GM23338 (cell line): ENCODE measurements at regions not wholly inside any gene's neighbourhood (a gene's known extent, or its start where the extent isn't known, plus 50 kb on each side); places are given as distances from the start of the nearest gene placed in this dataset.

Source experiments
- ATAC-seq: fragments of 200-7000 bp; cut with Tn5 transposase; 3 replicates; pipeline ENCODE4 v1.9.1; 2020
- DNase-seq: peaks from one replicate; pipeline ENCODE4 v3.0.0-alpha.2; 2015; ENCODE audit warnings: low spot score
- H2AFZ ChIP-seq: fragments of 200-600 bp; sonication (generic); 2 replicates; pipeline ENCODE4 v1.8.0; 2016; ENCODE audit warnings: antibody characterized with exemption, mild to moderate bottlenecking, moderate library complexity
- H3F3A ChIP-seq: fragments of 200-600 bp; sonication (generic); replicated peaks from 2 replicates; pipeline ENCODE4 v1.8.0; 2017; ENCODE audit warnings: antibody characterized with exemption, mixed run types, low read depth
- H3K27ac ChIP-seq: fragments of 200-600 bp; sonication (generic); 2 replicates; pipeline ENCODE4 v1.6.1; 2016; ENCODE audit warnings: low read depth
- H3K27me3 ChIP-seq: fragments of 200-600 bp; sonication (generic); 2 replicates; pipeline ENCODE4 v1.8.0; 2016; ENCODE audit warnings: mild to moderate bottlenecking, mixed run types, moderate library complexity; ENCODE audit not compliant: insufficient read depth
- H3K36me3 ChIP-seq: fragments of 200-600 bp; sonication (generic); 2 replicates; pipeline ENCODE4 v1.8.0; 2016; ENCODE audit warnings: mild to moderate bottlenecking; ENCODE audit not compliant: insufficient read depth
- H3K4me1 ChIP-seq: fragments of 200-600 bp; sonication (generic); 2 replicates; pipeline ENCODE4 v1.8.0; 2016; ENCODE audit warnings: mild to moderate bottlenecking, moderate library complexity; ENCODE audit not compliant: insufficient read depth
- H3K4me2 ChIP-seq: fragments of 200-600 bp; sonication (generic); 2 replicates; pipeline ENCODE4 v1.7.1; 2017; ENCODE audit warnings: mixed run types
- H3K4me3 ChIP-seq: fragments of 200-600 bp; sonication (generic); 2 replicates; pipeline ENCODE4 v1.6.1; 2016; ENCODE audit warnings: mixed run types
- H3K79me2 ChIP-seq: fragments of 200-600 bp; sonication (generic); replicated peaks from 2 replicates; pipeline ENCODE4 v1.8.0; 2017; ENCODE audit warnings: mild to moderate bottlenecking; ENCODE audit not compliant: insufficient read depth
- H3K9me2 ChIP-seq: fragments of 200-600 bp; sonication (generic); 2 replicates; pipeline ENCODE4 v1.8.0; 2017; ENCODE audit not compliant: insufficient read depth
- H4K20me1 ChIP-seq: fragments of 200-600 bp; sonication (generic); replicated peaks from 2 replicates; pipeline ENCODE4 v1.8.0; 2017; ENCODE audit warnings: mild to moderate bottlenecking; ENCODE audit not compliant: insufficient read depth
- H3K27ac Mint-ChIP-seq: 2 replicates; pipeline ENCODE4 v1.8.0; 2020; ENCODE audit warnings: inconsistent platforms, mild to moderate bottlenecking, moderate library complexity, mixed read lengths
- H3K27me3 Mint-ChIP-seq: 3 replicates; pipeline ENCODE4 v1.8.0; 2022; ENCODE audit warnings: low read depth, mild to moderate bottlenecking, moderate library complexity, mixed read lengths, inconsistent platforms; ENCODE audit not compliant: insufficient read depth, poor library complexity
- H3K36me3 Mint-ChIP-seq: 3 replicates; pipeline ENCODE4 v1.8.0; 2021; ENCODE audit warnings: low read depth, mild to moderate bottlenecking, inconsistent platforms, moderate library complexity, mixed read lengths
- H3K4me1 Mint-ChIP-seq: 3 replicates; pipeline ENCODE4 v1.8.0; 2020; ENCODE audit warnings: mild to moderate bottlenecking, inconsistent platforms, mixed read lengths
- H3K4me3 Mint-ChIP-seq: 3 replicates; pipeline ENCODE4 v1.8.0; 2021; ENCODE audit warnings: moderate library complexity, mild to moderate bottlenecking, inconsistent platforms, mixed read lengths
- H3K9me3 Mint-ChIP-seq: 3 replicates; pipeline ENCODE4 v1.8.0; 2020; ENCODE audit warnings: moderate library complexity, mild to moderate bottlenecking, inconsistent platforms, mixed read lengths
- CTCF ChIP-seq, 2 experiments: fragments of 200-600 bp in 1 of 2; sonication (generic) in 1 of 2; conservative IDR thresholded peaks; 2 replicates each; pipeline versions ENCODE4 v1.5.1 to v1.6.1; 2016 to 2017; ENCODE audit warnings: antibody characterized with exemption in 2 of 2, low read depth in 2 of 2, mild to moderate bottlenecking in 2 of 2, moderate library complexity in 1 of 2
- ETS1 ChIP-seq: IDR thresholded peaks from 2 replicates; pipeline ENCODE4 v1.6.1; 2016; ENCODE audit warnings: antibody characterized with exemption
- EZH2 ChIP-seq: fragments of 200-600 bp; sonication (generic); IDR thresholded peaks from one replicate; pipeline ENCODE4 v1.8.0; 2017; ENCODE audit warnings: antibody characterized with exemption, mild to moderate bottlenecking, low read depth; ENCODE audit not compliant: unreplicated experiment
- REST ChIP-seq: IDR thresholded peaks from one replicate; pipeline ENCODE4 v1.6.1; 2018; ENCODE audit warnings: antibody characterized with exemption; ENCODE audit not compliant: unreplicated experiment
- ZNF114 ChIP-seq: fragments of 250-450 bp; sonication (Bioruptor Pico); IDR thresholded peaks from 2 replicates; pipeline ENCODE4 v1.5.0; 2020; ENCODE audit warnings: mild to moderate bottlenecking, moderate library complexity
- TF ChIP-seq, protein P1 (sequence below): fragments of 250-450 bp; sonication (Bioruptor Pico); IDR thresholded peaks from 2 replicates; pipeline ENCODE4 v1.5.0; 2020; ENCODE audit warnings: mild to moderate bottlenecking, moderate library complexity

GRCh38 chr7:21260939-21261338 is 166.9 kb upstream of the SP4 start:
- H3K27ac ChIP-seq, result no peak overlapping the region
- H4K20me1 ChIP-seq, result no peaks in the 10 kb centered on the region
- Mint-ChIP-seq H3K9me3 (no peaks in the 10 kb centered on the region), H3K36me3 (no peaks in the 10 kb centered on the region), H3K4me3 (no peak overlapping the region), H3K27me3 (peaks cover 4% of the 10 kb centered on the region), H3K4me1 (peaks cover 21% of the 10 kb centered on the region), H3K27ac (no peak overlapping the region; the same call in 1 of the 2 replicates)
- no peaks in the 10 kb centered on the region for H3K9me2 ChIP-seq
- TF ChIP-seq CTCF (conservative IDR thresholded peaks at IDR 0.05; ENCODE audit: low read depth in 2 of 2) (no peak), REST (no peak), ZNF114 (no peak), EZH2 (no peak)
- H3K4me2 ChIP-seq, result no peak overlapping the region; the same call in 1 of the 2 replicates
- no peak overlapping the region for H3K4me3 ChIP-seq
- peaks cover 12% of the 10 kb centered on the region for H3K4me1 ChIP-seq
- H3K36me3 ChIP-seq, result no peaks in the 10 kb centered on the region
- H2AFZ ChIP-seq, result no peak overlapping the region
- H3F3A ChIP-seq, result no peaks in the 10 kb centered on the region
- DNase-seq (no peak), ATAC-seq (no peak)
- H3K27me3 ChIP-seq, result no peaks in the 10 kb centered on the region
- H3K79me2 ChIP-seq, result no peaks in the 10 kb centered on the region

DNA sequence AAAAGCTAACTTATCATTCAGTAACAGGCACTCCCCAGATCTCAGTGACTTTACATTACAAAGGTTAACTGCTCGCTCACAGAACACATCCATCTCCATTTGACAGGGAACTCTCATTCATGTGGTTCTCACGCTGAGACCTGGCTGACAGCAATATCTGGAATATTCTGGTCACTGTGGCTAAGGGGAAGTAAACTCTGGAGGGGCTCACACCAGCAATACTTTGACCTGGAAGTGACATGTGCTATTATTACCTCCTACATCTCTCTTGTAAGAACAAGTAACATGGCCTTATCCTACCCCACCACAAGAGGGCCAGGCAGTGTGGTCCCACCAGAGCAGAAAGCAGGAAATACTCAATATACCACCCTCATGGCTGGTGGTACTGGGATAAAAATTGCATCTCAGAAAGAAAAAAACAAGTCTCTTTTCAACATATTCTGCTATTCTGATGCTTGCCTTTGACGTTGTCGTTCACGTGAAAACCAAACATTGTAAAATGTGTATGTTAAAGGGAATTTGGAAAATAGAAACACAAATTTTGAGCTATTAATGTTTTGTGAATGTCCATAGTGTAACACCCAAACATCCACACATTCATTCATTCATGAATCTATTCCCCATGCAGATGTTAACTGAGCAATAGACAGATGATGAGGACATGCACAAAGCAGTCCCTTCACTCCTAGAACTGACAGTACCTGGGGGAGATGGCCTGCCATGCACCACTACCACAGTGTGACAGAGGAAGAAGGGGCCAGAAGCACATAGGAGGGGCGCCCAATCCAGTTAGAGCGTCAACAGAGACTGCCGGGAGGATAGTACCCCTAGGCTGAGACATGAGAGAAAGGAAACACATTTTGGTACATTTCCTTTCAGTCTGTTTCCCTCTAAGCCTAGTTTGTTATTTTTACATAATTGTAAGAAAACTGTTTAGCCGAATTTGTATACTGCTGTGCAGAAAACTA is 166.0 kb upstream of the SP4 start:
- Histone ChIP-seq H3K27ac (no peak overlapping the region), H3K4me2 (no peak overlapping the region; the same call in 1 of the 2 replicates), H3F3A (no peaks in the 10 kb centered on the region), H3K9me2 (no peaks in the 10 kb centered on the region; the same call in 1 of the 2 replicates), H3K36me3 (no peaks in the 10 kb centered on the region), H3K4me1 (0 out of 2 replicates have a peak, but pooled peaks cover 11% of the 10 kb centered on the region), H4K20me1 (no peaks in the 10 kb centered on the region), H3K79me2 (no peaks in the 10 kb centered on the region), H3K4me3 (no peak overlapping the region), H3K27me3 (no peaks in the 10 kb centered on the region), H2AFZ (no peak overlapping the region)
- Mint-ChIP-seq H3K27ac (no peak overlapping the region), H3K27me3 (peaks cover 4% of the 10 kb centered on the region), H3K36me3 (no peaks in the 10 kb centered on the region), H3K4me3 (0 out of 3 replicates have a peak overlapping the region, but pooled peaks have one; percentile 3), H3K9me3 (no peaks in the 10 kb centered on the region), H3K4me1 (peaks cover 20% of the 10 kb centered on the region)
- ATAC-seq (peak; percentile 93), DNase-seq (peak; percentile 76)
- TF ChIP-seq ETS1, result no peak
- TF ChIP-seq, protein P1, sequence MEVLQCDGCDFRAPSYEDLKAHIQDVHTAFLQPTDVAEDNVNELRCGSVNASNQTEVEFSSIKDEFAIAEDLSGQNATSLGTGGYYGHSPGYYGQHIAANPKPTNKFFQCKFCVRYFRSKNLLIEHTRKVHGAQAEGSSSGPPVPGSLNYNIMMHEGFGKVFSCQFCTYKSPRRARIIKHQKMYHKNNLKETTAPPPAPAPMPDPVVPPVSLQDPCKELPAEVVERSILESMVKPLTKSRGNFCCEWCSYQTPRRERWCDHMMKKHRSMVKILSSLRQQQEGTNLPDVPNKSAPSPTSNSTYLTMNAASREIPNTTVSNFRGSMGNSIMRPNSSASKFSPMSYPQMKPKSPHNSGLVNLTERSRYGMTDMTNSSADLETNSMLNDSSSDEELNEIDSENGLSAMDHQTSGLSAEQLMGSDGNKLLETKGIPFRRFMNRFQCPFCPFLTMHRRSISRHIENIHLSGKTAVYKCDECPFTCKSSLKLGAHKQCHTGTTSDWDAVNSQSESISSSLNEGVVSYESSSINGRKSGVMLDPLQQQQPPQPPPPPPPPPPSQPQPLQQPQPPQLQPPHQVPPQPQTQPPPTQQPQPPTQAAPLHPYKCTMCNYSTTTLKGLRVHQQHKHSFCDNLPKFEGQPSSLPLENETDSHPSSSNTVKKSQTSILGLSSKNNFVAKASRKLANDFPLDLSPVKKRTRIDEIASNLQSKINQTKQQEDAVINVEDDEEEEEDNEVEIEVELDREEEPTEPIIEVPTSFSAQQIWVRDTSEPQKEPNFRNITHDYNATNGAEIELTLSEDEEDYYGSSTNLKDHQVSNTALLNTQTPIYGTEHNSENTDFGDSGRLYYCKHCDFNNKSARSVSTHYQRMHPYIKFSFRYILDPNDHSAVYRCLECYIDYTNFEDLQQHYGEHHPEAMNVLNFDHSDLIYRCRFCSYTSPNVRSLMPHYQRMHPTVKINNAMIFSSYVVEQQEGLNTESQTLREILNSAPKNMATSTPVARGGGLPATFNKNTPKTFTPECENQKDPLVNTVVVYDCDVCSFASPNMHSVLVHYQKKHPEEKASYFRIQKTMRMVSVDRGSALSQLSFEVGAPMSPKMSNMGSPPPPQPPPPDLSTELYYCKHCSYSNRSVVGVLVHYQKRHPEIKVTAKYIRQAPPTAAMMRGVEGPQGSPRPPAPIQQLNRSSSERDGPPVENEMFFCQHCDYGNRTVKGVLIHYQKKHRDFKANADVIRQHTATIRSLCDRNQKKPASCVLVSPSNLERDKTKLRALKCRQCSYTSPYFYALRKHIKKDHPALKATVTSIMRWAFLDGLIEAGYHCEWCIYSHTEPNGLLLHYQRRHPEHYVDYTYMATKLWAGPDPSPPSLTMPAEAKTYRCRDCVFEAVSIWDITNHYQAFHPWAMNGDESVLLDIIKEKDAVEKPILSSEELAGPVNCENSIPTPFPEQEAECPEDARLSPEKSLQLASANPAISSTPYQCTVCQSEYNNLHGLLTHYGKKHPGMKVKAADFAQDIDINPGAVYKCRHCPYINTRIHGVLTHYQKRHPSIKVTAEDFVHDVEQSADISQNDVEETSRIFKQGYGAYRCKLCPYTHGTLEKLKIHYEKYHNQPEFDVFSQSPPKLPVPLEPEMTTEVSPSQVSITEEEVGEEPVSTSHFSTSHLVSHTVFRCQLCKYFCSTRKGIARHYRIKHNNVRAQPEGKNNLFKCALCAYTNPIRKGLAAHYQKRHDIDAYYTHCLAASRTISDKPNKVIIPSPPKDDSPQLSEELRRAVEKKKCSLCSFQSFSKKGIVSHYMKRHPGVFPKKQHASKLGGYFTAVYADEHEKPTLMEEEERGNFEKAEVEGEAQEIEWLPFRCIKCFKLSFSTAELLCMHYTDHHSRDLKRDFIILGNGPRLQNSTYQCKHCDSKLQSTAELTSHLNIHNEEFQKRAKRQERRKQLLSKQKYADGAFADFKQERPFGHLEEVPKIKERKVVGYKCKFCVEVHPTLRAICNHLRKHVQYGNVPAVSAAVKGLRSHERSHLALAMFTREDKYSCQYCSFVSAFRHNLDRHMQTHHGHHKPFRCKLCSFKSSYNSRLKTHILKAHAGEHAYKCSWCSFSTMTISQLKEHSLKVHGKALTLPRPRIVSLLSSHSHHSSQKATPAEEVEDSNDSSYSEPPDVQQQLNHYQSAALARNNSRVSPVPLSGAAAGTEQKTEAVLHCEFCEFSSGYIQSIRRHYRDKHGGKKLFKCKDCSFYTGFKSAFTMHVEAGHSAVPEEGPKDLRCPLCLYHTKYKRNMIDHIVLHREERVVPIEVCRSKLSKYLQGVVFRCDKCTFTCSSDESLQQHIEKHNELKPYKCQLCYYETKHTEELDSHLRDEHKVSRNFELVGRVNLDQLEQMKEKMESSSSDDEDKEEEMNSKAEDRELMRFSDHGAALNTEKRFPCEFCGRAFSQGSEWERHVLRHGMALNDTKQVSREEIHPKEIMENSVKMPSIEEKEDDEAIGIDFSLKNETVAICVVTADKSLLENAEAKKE, result peak; percentile 41; the same call in 1 of the 2 replicates
